H1 (cell line): ENCODE measurements at regions not wholly inside any gene's neighbourhood (a gene's known extent, or its start where the extent isn't known, plus 50 kb on each side); places are given as distances from the start of the nearest gene placed in this dataset.

Experiments used
- CTCF ChIA-PET: fragments of 300-600 bp; sonication (Branson Sonifier 250); formaldehyde crosslinking; loops from one replicate; lab custom pipeline; 2021; ENCODE audit not compliant: partially characterized antibody; lab: Charles Lee
- POLR2A ChIA-PET: fragments of 300-600 bp; sonication (Branson Sonifier 250); formaldehyde crosslinking; loops from one replicate; lab custom pipeline; 2021; ENCODE audit warnings: inconsistent platforms; ENCODE audit not compliant: partially characterized antibody; lab: Charles Lee
- DNase-seq, 2 experiments: peaks; one replicate each; pipeline versions ENCODE4 v3.0.0 to v3.0.0-alpha.2; 2010 to 2022; ENCODE audit warnings: low spot score in 2 of 2, low read depth in 1 of 2, mixed read lengths in 1 of 2
- FAIRE-seq: peaks from 2 replicates; lab custom pipeline; 2011; peaks lifted over from hg19 to GRCh38; lab: Jason Lieb, UNC
- H2AFZ ChIP-seq: 2 replicates; pipeline ENCODE4 v1.8.1; 2012; ENCODE audit warnings: low read length, inconsistent platforms
- H2AK5ac ChIP-seq: 2 replicates; pipeline ENCODE4 v1.6.1; 2013; ENCODE audit warnings: low read depth, low read length
- H2BK120ac ChIP-seq: replicated peaks from 2 replicates; pipeline ENCODE3; 2013; ENCODE audit warnings: low read depth, low read length, inconsistent platforms
- H2BK12ac ChIP-seq: 2 replicates; pipeline ENCODE4 v1.6.1; 2013; ENCODE audit warnings: low read depth, low read length
- H2BK15ac ChIP-seq: 2 replicates; pipeline ENCODE4 v1.6.1; 2013; ENCODE audit warnings: low read length
- H2BK20ac ChIP-seq: 2 replicates; pipeline ENCODE4 v1.6.1; 2013; ENCODE audit warnings: low read length
- H2BK5ac ChIP-seq: 2 replicates; pipeline ENCODE4 v1.6.1; 2013; ENCODE audit warnings: low read depth, low read length
- H3K14ac ChIP-seq: 2 replicates; pipeline ENCODE4 v1.6.1; 2013; ENCODE audit warnings: inconsistent platforms; ENCODE audit not compliant: insufficient read length
- H3K18ac ChIP-seq: 2 replicates; pipeline ENCODE4 v1.6.1; 2013; ENCODE audit warnings: low read length; ENCODE audit errors: extremely low read depth
- H3K23ac ChIP-seq: 2 replicates; pipeline ENCODE4 v1.6.1; 2013; ENCODE audit warnings: inconsistent platforms; ENCODE audit not compliant: insufficient read length
- H3K23me2 ChIP-seq: 2 replicates; pipeline ENCODE4 v1.6.1; 2013; ENCODE audit warnings: low read depth, low read length
- H3K27ac ChIP-seq: 2 replicates; pipeline ENCODE4 v1.6.1; 2011; ENCODE audit warnings: low read depth, low read length, inconsistent platforms
- H3K27me3 ChIP-seq, 4 experiments: replicated peaks in 1 of 4; 1 replicate in 1 of 4; 2 replicates in 3 of 4; pipeline versions ENCODE4 v1.6.1 to v1.8.1; 2011 to 2013; ENCODE audit warnings: low read length in 3 of 4, mild to moderate bottlenecking in 3 of 4, inconsistent platforms in 2 of 4, mixed read lengths in 2 of 4, moderate library complexity in 1 of 4; ENCODE audit not compliant: control insufficient read depth in 3 of 4, insufficient read depth in 3 of 4; ENCODE audit errors: extremely low read depth in 1 of 4
- H3K36me3 ChIP-seq, 4 experiments: 2 replicates each; pipeline versions ENCODE4 v1.6.1 to v1.8.1; 2011 to 2013; ENCODE audit warnings: mild to moderate bottlenecking in 4 of 4, low read length in 3 of 4, moderate library complexity in 2 of 4, control low read depth in 1 of 4, inconsistent platforms in 1 of 4; ENCODE audit not compliant: insufficient read depth in 4 of 4, control insufficient read depth in 2 of 4
- H3K4ac ChIP-seq: replicated peaks from 2 replicates; pipeline ENCODE3; 2013; ENCODE audit warnings: low read length, low read depth, mixed read lengths, inconsistent platforms; ENCODE audit not compliant: insufficient read length
- H3K4me1 ChIP-seq, 4 experiments: replicated peaks in 1 of 4; 1 replicate in 1 of 4; 2 replicates in 3 of 4; pipeline versions ENCODE4 v1.6.1 to v1.8.1; 2011 to 2013; ENCODE audit warnings: low read length in 3 of 4, inconsistent platforms in 2 of 4, mixed read lengths in 1 of 4; ENCODE audit not compliant: insufficient read depth in 4 of 4, control insufficient read depth in 3 of 4
- H3K4me2 ChIP-seq, 2 experiments: 2 replicates each; pipeline versions ENCODE4 v1.6.1 to v1.8.1; 2011 to 2013; ENCODE audit warnings: low read depth in 2 of 2, low read length in 2 of 2, control low read depth in 1 of 2, inconsistent platforms in 1 of 2, mild to moderate bottlenecking in 1 of 2; ENCODE audit not compliant: insufficient read depth in 1 of 2
- H3K4me3 ChIP-seq, 4 experiments: fragments of 200-600, 300-600 bp in 1 of 4; sonication (generic), shearing (Covaris generic), sonication (Bioruptor Twin) in 1 of 4; 2 replicates each; pipeline versions ENCODE4 v1.5.1 to v1.8.1; 2011 to 2016; ENCODE audit warnings: low read length in 4 of 4, low read depth in 3 of 4, control low read depth in 2 of 4, inconsistent platforms in 2 of 4, mild to moderate bottlenecking in 2 of 4, mixed read lengths in 1 of 4, moderate library complexity in 1 of 4; ENCODE audit not compliant: insufficient read depth in 2 of 4; ENCODE audit errors: extremely low read depth in 1 of 4
- H3K56ac ChIP-seq: replicated peaks from 2 replicates; pipeline ENCODE3; 2013; ENCODE audit warnings: low read depth, mild to moderate bottlenecking, mixed read lengths, low read length, inconsistent platforms; ENCODE audit not compliant: insufficient read length
- H3K79me1 ChIP-seq: 2 replicates; pipeline ENCODE4 v1.6.1; 2013; ENCODE audit warnings: low read depth, low read length, control low read depth
- H3K79me2 ChIP-seq, 2 experiments: 2 replicates each; pipeline versions ENCODE4 v1.6.1 to v1.8.1; 2012 to 2013; ENCODE audit warnings: low read length in 2 of 2, mild to moderate bottlenecking in 2 of 2, inconsistent platforms in 1 of 2; ENCODE audit not compliant: insufficient read depth in 2 of 2, control insufficient read depth in 1 of 2
- H3K9ac ChIP-seq, 4 experiments: replicated peaks in 1 of 4; 1 replicate in 1 of 4; 2 replicates in 3 of 4; pipeline versions ENCODE4 v1.6.1 to v1.8.1; 2011 to 2013; ENCODE audit warnings: low read depth in 3 of 4, low read length in 3 of 4, control low read depth in 2 of 4, mild to moderate bottlenecking in 2 of 4, moderate library complexity in 2 of 4, inconsistent platforms in 1 of 4; ENCODE audit errors: extremely low read depth in 1 of 4
- H3K9me3 ChIP-seq, 2 experiments: 2 replicates each; pipeline versions ENCODE4 v1.6.1 to v1.8.1; 2012 to 2013; ENCODE audit warnings: mild to moderate bottlenecking in 2 of 2, moderate library complexity in 2 of 2, control low read depth in 1 of 2, inconsistent platforms in 1 of 2, low read depth in 1 of 2, low read length in 1 of 2, mixed read lengths in 1 of 2; ENCODE audit not compliant: insufficient read depth in 2 of 2
- H4K20me1 ChIP-seq, 2 experiments: replicated peaks in 1 of 2; 2 replicates each; pipeline versions ENCODE3 to v1.8.1; 2011 to 2013; ENCODE audit warnings: inconsistent platforms in 2 of 2, low read length in 2 of 2, mild to moderate bottlenecking in 1 of 2; ENCODE audit not compliant: insufficient read depth in 2 of 2, control insufficient read depth in 1 of 2
- H4K5ac ChIP-seq: 2 replicates; pipeline ENCODE4 v1.6.1; 2013; ENCODE audit warnings: low read length, low read depth, mixed read lengths, inconsistent platforms; ENCODE audit not compliant: insufficient read length
- H4K8ac ChIP-seq: 2 replicates; pipeline ENCODE4 v1.8.0; 2013; ENCODE audit warnings: mild to moderate bottlenecking, moderate library complexity, low read length, inconsistent platforms; ENCODE audit not compliant: insufficient read depth; ENCODE audit errors: extremely low read depth
- H4K91ac ChIP-seq: replicated peaks from 2 replicates; pipeline ENCODE3; 2013; ENCODE audit warnings: low read length, mixed read lengths, inconsistent platforms; ENCODE audit not compliant: insufficient read length
- ASH2L ChIP-seq: fragments of 200-600, 300-600 bp; sonication (generic); IDR thresholded peaks from one replicate; pipeline ENCODE4 v1.7.1; 2017; ENCODE audit warnings: low read length
- BRCA1 ChIP-seq: IDR thresholded peaks from 2 replicates; pipeline ENCODE4 v1.6.1; 2012; ENCODE audit warnings: low read depth, low read length, improper control_type of control experiment
- GTF2F1 ChIP-seq: IDR thresholded peaks from 2 replicates; pipeline ENCODE4 v1.6.1; 2012; ENCODE audit warnings: low read depth, low read length, improper control_type of control experiment, borderline replicate concordance
- RAD21 ChIP-seq, 2 experiments: IDR thresholded peaks in 1 of 2; conservative IDR thresholded peaks in 1 of 2; 2 replicates each; pipeline ENCODE4 v1.6.1; 2011; ENCODE audit warnings: low read depth in 2 of 2, low read length in 2 of 2, improper control_type of control experiment in 1 of 2, inconsistent platforms in 1 of 2, mild to moderate bottlenecking in 1 of 2, moderate library complexity in 1 of 2
- RNF2 ChIP-seq: fragments of 200-900, 300-1000 bp; sonication (generic); IDR thresholded peaks from 2 replicates; pipeline ENCODE4 v1.7.1; 2016; ENCODE audit warnings: borderline replicate concordance, low read depth, mild to moderate bottlenecking, antibody characterized with exemption, low read length; ENCODE audit not compliant: poor library complexity, severe bottlenecking; ENCODE audit errors: missing control alignments
- WGBS, 2 experiments: shearing (Covaris generic) in 1 of 2; methylation state at CpG; one replicate each; pipeline versions ENCODE4 v1.1.6 to v1.1.7; 2013 to 2015; ENCODE audit warnings: low lambda C conversion rate in 2 of 2, mixed read lengths in 2 of 2, inconsistent platforms in 1 of 2, low coverage in 1 of 2, missing lambda C conversion rate in 1 of 2; ENCODE audit not compliant: insufficient replicate concordance in 2 of 2, insufficient coverage in 1 of 2, insufficient read length in 1 of 2; ENCODE audit errors: extremely low coverage in 1 of 2, missing lambda C conversion rate in 1 of 2; 5-methylcytosine and 5-hydroxymethylcytosine counted together
- TF ChIP-seq, protein P1 (sequence below), 3 experiments: IDR thresholded peaks; 1 replicate in 2 of 3; 2 replicates in 1 of 3; pipeline versions ENCODE4 v1.5.1 to v1.6.1; 2011; ENCODE audit warnings: low read length in 3 of 3, mild to moderate bottlenecking in 3 of 3, inconsistent platforms in 2 of 3, low read depth in 1 of 3, moderate library complexity in 1 of 3; ENCODE audit not compliant: insufficient read depth in 1 of 3; ENCODE audit errors: control extremely low read depth in 1 of 3

DNA sequence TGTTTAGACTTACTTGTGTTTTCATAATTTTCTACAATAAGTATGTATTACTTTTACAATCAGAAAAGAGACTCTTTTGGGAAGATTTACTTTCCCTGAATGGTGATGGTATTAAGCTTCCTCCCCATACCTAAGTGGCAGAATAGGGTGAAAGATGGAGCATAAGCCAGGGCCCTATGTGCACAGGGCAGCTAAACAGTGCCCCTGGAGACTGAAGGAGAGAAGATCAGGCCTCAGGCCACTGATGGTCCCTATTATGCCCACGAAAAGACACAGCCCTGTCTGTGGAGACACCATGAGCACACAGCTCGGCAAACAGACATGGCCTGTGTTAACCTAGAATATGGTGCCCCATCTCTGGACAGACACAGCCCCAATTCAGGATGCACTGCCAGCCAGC is 139.4 kb downstream of the OAT start:
- H2BK5ac ChIP-seq, result no peak overlapping the region
- no peak overlapping the region for H3K4me3 ChIP-seq
- no peak overlapping the region for H4K91ac ChIP-seq
- WGBS, 2 experiments, result 95% methylated on average over 2 of the region's 2 CpGs; no CpG with 5 or more reads in 1 of the 2 experiments
- H3K56ac ChIP-seq, result no peak overlapping the region
- no peak overlapping the region for H3K9ac ChIP-seq
- no peaks in the 10 kb centered on the region for H3K79me2 ChIP-seq
- H3K4me1 ChIP-seq, result no peaks in the 10 kb centered on the region
- H4K20me1 ChIP-seq, result no peaks in the 10 kb centered on the region
- no peak overlapping the region for H3K18ac ChIP-seq
- H2AK5ac ChIP-seq, result no peak overlapping the region
- no peak for FAIRE-seq
- H4K5ac ChIP-seq, result no peak overlapping the region
- no peak overlapping the region for H3K4ac ChIP-seq
- H2BK20ac ChIP-seq, result no peak overlapping the region
- H3K27ac ChIP-seq, result no peak overlapping the region
- H3K27me3 ChIP-seq, result no peaks in the 10 kb centered on the region
- no peaks in the 10 kb centered on the region for H3K36me3 ChIP-seq
- H3K23ac ChIP-seq, result no peak overlapping the region
- no peak overlapping the region for H2BK12ac ChIP-seq
- ChIA-PET CTCF (interaction anchor here (0.9 to 6.6 kb wide), 6 partner anchors 8 to 607 kb away, joined by 3 to 27 read pairs (median 6); no protein-coding TSS in a partner anchor), POLR2A (interaction anchor here (1.6 kb wide), 1 partner anchor 10 kb away, joined by 5 read pairs; no protein-coding TSS in a partner anchor)
- H3K9me3 ChIP-seq, result peaks cover 4 to 6% of the 10 kb centered on the region in 2 experiments; a peak in 2 of 4 replicates
- no peak overlapping the region for H3K4me2 ChIP-seq
- H2AFZ ChIP-seq, result no peak overlapping the region
- no peak overlapping the region for H3K14ac ChIP-seq
- TF ChIP-seq BRCA1, result no peak
- peak; percentile 22 to 30; a peak in 2 of 4 replicates for TF ChIP-seq RAD21 (IDR thresholded peaks at IDR 0.05 in 1 of 2, conservative IDR thresholded peaks at IDR 0.05 in 1 of 2; ENCODE audit: low read depth in 2 of 2, low read length in 2 of 2)
- no peak for TF ChIP-seq GTF2F1
- TF ChIP-seq ASH2L, result no peak
- no peak for TF ChIP-seq RNF2
- TF ChIP-seq, protein P1, sequence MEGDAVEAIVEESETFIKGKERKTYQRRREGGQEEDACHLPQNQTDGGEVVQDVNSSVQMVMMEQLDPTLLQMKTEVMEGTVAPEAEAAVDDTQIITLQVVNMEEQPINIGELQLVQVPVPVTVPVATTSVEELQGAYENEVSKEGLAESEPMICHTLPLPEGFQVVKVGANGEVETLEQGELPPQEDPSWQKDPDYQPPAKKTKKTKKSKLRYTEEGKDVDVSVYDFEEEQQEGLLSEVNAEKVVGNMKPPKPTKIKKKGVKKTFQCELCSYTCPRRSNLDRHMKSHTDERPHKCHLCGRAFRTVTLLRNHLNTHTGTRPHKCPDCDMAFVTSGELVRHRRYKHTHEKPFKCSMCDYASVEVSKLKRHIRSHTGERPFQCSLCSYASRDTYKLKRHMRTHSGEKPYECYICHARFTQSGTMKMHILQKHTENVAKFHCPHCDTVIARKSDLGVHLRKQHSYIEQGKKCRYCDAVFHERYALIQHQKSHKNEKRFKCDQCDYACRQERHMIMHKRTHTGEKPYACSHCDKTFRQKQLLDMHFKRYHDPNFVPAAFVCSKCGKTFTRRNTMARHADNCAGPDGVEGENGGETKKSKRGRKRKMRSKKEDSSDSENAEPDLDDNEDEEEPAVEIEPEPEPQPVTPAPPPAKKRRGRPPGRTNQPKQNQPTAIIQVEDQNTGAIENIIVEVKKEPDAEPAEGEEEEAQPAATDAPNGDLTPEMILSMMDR (IDR thresholded peaks at IDR 0.05; ENCODE audit: control extremely low read depth in 1 of 3, insufficient read depth in 1 of 3, low read depth in 1 of 3, low read length in 3 of 3), result peak in 2 of 3 experiments; percentile 26 to 29; a peak in 2 of 4 replicates
- TF ChIP-seq, all 59 proteins: peak for 2
- H2BK120ac ChIP-seq, result no peak overlapping the region
- H3K23me2 ChIP-seq, result no peaks in the 10 kb centered on the region
- H3K79me1 ChIP-seq, result no peaks in the 10 kb centered on the region
- no peak for DNase-seq
- H4K8ac ChIP-seq, result no peak overlapping the region
- no peak overlapping the region for H2BK15ac ChIP-seq
